ENCODE measurements at regions not wholly inside any gene's neighbourhood (a gene's known extent, or its start where the extent isn't known, plus 50 kb on each side); places are given as distances from the start of the nearest gene placed in this dataset.
"Not testable (repeated sequence)": the region's sequence is repeated elsewhere in the genome, so short reads cannot be mapped to it uniquely, and the experiment has no call there.

DNA sequence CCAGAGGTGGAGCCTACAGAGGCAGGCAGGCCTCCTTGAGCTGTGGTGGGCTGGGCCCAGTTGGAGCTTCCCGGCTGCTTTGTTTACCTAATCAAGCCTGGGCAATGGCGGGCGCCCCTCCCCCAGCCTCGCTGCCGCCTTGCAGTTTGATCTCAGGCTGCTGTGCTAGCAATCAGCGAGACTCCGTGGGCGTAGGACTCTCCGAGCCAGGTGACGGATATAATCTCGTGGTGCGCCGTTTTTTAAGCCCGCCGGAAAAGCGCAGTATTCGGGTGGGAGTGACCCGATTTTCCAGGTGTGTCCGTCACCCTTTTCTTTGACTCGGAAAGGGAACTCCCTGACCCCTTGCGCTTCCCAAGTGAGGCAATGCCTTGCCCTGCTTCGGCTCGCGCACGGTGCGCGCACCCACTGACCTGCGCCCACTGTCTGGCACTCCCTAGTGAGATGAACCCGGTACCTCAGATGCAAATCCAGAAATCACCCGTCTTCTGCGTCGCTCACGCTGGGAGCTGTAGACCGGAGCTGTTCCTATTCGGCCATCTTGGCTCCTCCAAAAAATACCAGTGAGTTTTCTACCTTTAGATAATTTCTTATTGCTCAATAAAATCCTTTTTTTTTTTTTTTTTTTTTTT, 118.5 kb upstream of the TBC1D5 start:
- TF ChIP-seq FOSL1 (IDR thresholded peaks at IDR 0.05; ENCODE audit: insufficient read depth, low read depth, low read length); CTCF (IDR thresholded peaks at IDR 0.05; ENCODE audit: control extremely low read depth in 1 of 3, insufficient read depth in 1 of 3, low read depth in 1 of 3, low read length in 3 of 3); EZH2 (IDR thresholded peaks at IDR 0.05; ENCODE audit: low read depth, low read length, severe bottlenecking); RAD21 (IDR thresholded peaks at IDR 0.05 in 1 of 2, conservative IDR thresholded peaks at IDR 0.05 in 1 of 2; ENCODE audit: low read depth in 2 of 2, low read length in 2 of 2); EP300 (IDR thresholded peaks at IDR 0.05; ENCODE audit: borderline replicate concordance in 1 of 2, low read depth in 2 of 2, low read length in 2 of 2); GABPA (IDR thresholded peaks at IDR 0.05; ENCODE audit: borderline replicate concordance, insufficient read depth, low read length): not testable (repeated sequence)
- 0 out of 2 replicates have a peak, but pooled peaks have one; percentile 8 for TF ChIP-seq YY1 (IDR thresholded peaks at IDR 0.05; ENCODE audit: low read depth, low read length)

Measured in H1 (cell line).